ENCODE measurements at regions not wholly inside any gene's neighbourhood (a gene's known extent, or its start where the extent isn't known, plus 50 kb on each side); places are given as distances from the start of the nearest gene placed in this dataset.

DNA sequence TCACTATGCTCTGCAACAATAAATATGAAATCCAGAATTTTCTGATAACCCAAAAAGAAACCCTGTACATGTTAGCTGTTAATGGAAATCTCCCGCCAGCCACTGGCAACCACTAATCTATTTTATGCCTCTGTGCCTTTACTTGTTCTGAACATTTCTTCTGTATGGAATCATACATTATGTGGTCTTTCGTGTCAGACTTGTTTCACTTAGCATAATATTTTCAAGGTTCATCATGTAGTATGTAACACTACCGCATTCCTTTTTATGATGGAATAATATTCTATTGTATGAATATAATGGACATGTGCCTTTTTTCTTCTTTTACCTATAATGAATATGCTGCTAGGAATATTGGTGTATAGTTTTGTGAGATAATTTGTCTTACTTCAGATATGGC, 1123.3 kb downstream of the EFNB2 start:
- TF ChIP-seq POLR2A (IDR thresholded peaks at IDR 0.05), result no peak
- TF ChIP-seq, protein P1, sequence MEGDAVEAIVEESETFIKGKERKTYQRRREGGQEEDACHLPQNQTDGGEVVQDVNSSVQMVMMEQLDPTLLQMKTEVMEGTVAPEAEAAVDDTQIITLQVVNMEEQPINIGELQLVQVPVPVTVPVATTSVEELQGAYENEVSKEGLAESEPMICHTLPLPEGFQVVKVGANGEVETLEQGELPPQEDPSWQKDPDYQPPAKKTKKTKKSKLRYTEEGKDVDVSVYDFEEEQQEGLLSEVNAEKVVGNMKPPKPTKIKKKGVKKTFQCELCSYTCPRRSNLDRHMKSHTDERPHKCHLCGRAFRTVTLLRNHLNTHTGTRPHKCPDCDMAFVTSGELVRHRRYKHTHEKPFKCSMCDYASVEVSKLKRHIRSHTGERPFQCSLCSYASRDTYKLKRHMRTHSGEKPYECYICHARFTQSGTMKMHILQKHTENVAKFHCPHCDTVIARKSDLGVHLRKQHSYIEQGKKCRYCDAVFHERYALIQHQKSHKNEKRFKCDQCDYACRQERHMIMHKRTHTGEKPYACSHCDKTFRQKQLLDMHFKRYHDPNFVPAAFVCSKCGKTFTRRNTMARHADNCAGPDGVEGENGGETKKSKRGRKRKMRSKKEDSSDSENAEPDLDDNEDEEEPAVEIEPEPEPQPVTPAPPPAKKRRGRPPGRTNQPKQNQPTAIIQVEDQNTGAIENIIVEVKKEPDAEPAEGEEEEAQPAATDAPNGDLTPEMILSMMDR (IDR thresholded peaks at IDR 0.05), result no peak
